AG04450 (cell line): ENCODE measurements at regions not wholly inside any gene's neighbourhood (a gene's known extent, or its start where the extent isn't known, plus 50 kb on each side); places are given as distances from the start of the nearest gene placed in this dataset.
"Not testable (repeated sequence)": the region's sequence is repeated elsewhere in the genome, so short reads cannot be mapped to it uniquely, and the experiment has no call there.

Experiments used
- CTCF ChIA-PET: fragments of 300-600, 350-600 bp; formaldehyde crosslinking; extraction: SDS; loops from one replicate; lab custom pipeline; 2022; ENCODE audit warnings: antibody characterized with exemption, inconsistent platforms; lab: Charles Lee
- POLR2A ChIA-PET: fragments of 350-600 bp; formaldehyde crosslinking; extraction: SDS; loops from one replicate; lab custom pipeline; 2021; ENCODE audit warnings: antibody characterized with exemption, inconsistent platforms; lab: Yijun Ruan, JAX
- DNase-seq: peaks from one replicate; pipeline ENCODE4 v3.0.0-alpha.2; 2011; ENCODE audit warnings: low read depth, low spot score
- H3K27ac ChIP-seq: one replicate; pipeline ENCODE4 v1.5.1; 2012; ENCODE audit warnings: low read depth, low read length, control low read depth
- H3K27me3 ChIP-seq: one replicate; pipeline ENCODE4 v1.6.0; 2012; ENCODE audit warnings: low read length; ENCODE audit not compliant: control insufficient read depth, insufficient read depth
- H3K4me3 ChIP-seq: 2 replicates; pipeline ENCODE4 v1.5.1; 2011; ENCODE audit warnings: mild to moderate bottlenecking, low read depth, low read length, control low read depth
- H3K9me3 ChIP-seq: 2 replicates; pipeline ENCODE4 v1.5.1; 2012; ENCODE audit warnings: low read length; ENCODE audit not compliant: control insufficient read depth, insufficient read depth
- CTCF ChIP-seq: IDR thresholded peaks from 2 replicates; pipeline ENCODE4 v1.5.1; 2011; ENCODE audit warnings: low read depth, low read length, control low read depth, inconsistent platforms

GRCh38 chr7:13110107-13110506 is 422.7 kb downstream of the ARL4A start:
- POLR2A ChIA-PET: no interaction called here
- CTCF ChIA-PET: interaction anchor here (1.5 kb wide), 1 partner anchor 424 kb away, joined by 8 read pairs; no protein-coding TSS in a partner anchor
- no peak for DNase-seq
- peaks cover 12% of the 10 kb centered on the region for H3K9me3 ChIP-seq
- H3K27me3 ChIP-seq: no peaks in the 10 kb centered on the region
- no peak overlapping the region for H3K27ac ChIP-seq
- no peak for TF ChIP-seq CTCF
- H3K4me3 ChIP-seq: no peak overlapping the region

GRCh38 chr7:13111230-13111629 is 423.8 kb downstream of the ARL4A start:
- Histone ChIP-seq H3K9me3 (peaks cover 12% of the 10 kb centered on the region), H3K4me3 (no peak overlapping the region), H3K27ac (no peak overlapping the region), H3K27me3 (no peaks in the 10 kb centered on the region)
- CTCF ChIA-PET: no interaction called here
- no peak for TF ChIP-seq CTCF
- no peak for DNase-seq
- POLR2A ChIA-PET: no interaction called here

GRCh38 chr7:13114240-13114639 is 426.8 kb downstream of the ARL4A start:
- DNase-seq, POLR2A ChIA-PET, H3K27ac ChIP-seq, H3K4me3 ChIP-seq, H3K27me3 ChIP-seq, H3K9me3 ChIP-seq: not testable (repeated sequence)
- CTCF ChIA-PET: interaction anchor here (5.1 kb wide), 1 partner anchor 428 kb away, joined by 89 read pairs; the partner anchor contains the start of gene ARL4A

GRCh38 chr7:13115157-13115772 is 427.8 kb downstream of the ARL4A start:
- no peak for TF ChIP-seq CTCF
- POLR2A ChIA-PET: interaction anchor here (0.8 kb wide), 1 partner anchor 98 kb away, joined by 3 read pairs; no protein-coding TSS in a partner anchor
- no peaks in the 10 kb centered on the region for H3K27me3 ChIP-seq
- no peak overlapping the region for H3K27ac ChIP-seq
- DNase-seq: no peak
- CTCF ChIA-PET: interaction anchor here (0.7 to 5.1 kb wide), 4 partner anchors 9 to 429 kb away, joined by 3 to 89 read pairs (median 4); partner anchors contain the start of gene ARL4A
- peaks cover under 1% of the 10 kb centered on the region; the same call in 1 of the 2 replicates for H3K9me3 ChIP-seq
- H3K4me3 ChIP-seq: no peak overlapping the region

- H3K4me3 ChIP-seq: no peak overlapping the region
- no peak overlapping the region for H3K27ac ChIP-seq
- no peaks in the 10 kb centered on the region for H3K27me3 ChIP-seq
- H3K9me3 ChIP-seq: no peaks in the 10 kb centered on the region
- CTCF ChIA-PET: interaction anchor here (0.5 to 5.1 kb wide), 5 partner anchors 9 to 482 kb away, joined by 3 to 89 read pairs (median 4); partner anchors contain the start of gene ARL4A
- no peak for DNase-seq
- TF ChIP-seq CTCF: no peak
- POLR2A ChIA-PET: interaction anchor here (0.8 kb wide), 1 partner anchor 98 kb away, joined by 3 read pairs; no protein-coding TSS in a partner anchor
Observed at GRCh38 chr7:13115855-13116254, 428.4 kb downstream of the ARL4A start.
